Mesothelial cell of epicardium (in vitro differentiated cells): ENCODE measurements at regions not wholly inside any gene's neighbourhood (a gene's known extent, or its start where the extent isn't known, plus 50 kb on each side); places are given as distances from the start of the nearest gene placed in this dataset.

Source experiments
- DNase-seq, 2 experiments: peaks; one replicate each; pipeline ENCODE4 v3.0.0; 2021; ENCODE audit warnings: low spot score in 2 of 2; ENCODE audit not compliant: unreplicated experiment in 2 of 2
- H3K27ac Mint-ChIP-seq: 2 replicates; pipeline ENCODE4 v1.8.0; 2021; ENCODE audit warnings: mixed read lengths
- H3K27me3 Mint-ChIP-seq: 2 replicates; pipeline ENCODE4 v1.8.0; 2021; ENCODE audit warnings: low read depth, mixed read lengths
- H3K36me3 Mint-ChIP-seq: 2 replicates; pipeline ENCODE4 v1.8.0; 2021; ENCODE audit warnings: mixed read lengths
- H3K4me1 Mint-ChIP-seq: 2 replicates; pipeline ENCODE4 v1.8.0; 2021; ENCODE audit warnings: mixed read lengths
- H3K4me3 Mint-ChIP-seq: 2 replicates; pipeline ENCODE4 v1.8.0; 2021; ENCODE audit warnings: mild to moderate bottlenecking, moderate library complexity, mixed read lengths
- H3K9me3 Mint-ChIP-seq: 2 replicates; pipeline ENCODE4 v1.8.0; 2021; ENCODE audit warnings: mixed read lengths
- CTCF ChIP-seq: fragments of 200-600 bp; sonication (generic); IDR thresholded peaks from one replicate; pipeline ENCODE4 v1.5.0; 2021; ENCODE audit warnings: antibody characterized with exemption; ENCODE audit not compliant: unreplicated experiment

GRCh38 chr16:9539346-9539745 lies 447.9 kb downstream of the HAPSTR1 start:
- Mint-ChIP-seq H3K27me3 (no peaks in the 10 kb centered on the region), H3K27ac (no peak overlapping the region), H3K4me1 (peaks cover 2% of the 10 kb centered on the region), H3K4me3 (no peak overlapping the region), H3K36me3 (no peaks in the 10 kb centered on the region), H3K9me3 (peaks cover 9% of the 10 kb centered on the region)
- DNase-seq, result no peak
- TF ChIP-seq CTCF, result no peak

GRCh38 chr16:9541723-9542122 lies 450.3 kb downstream of the HAPSTR1 start:
- TF ChIP-seq CTCF, result no peak
- Mint-ChIP-seq H3K4me1 (peaks cover 7% of the 10 kb centered on the region), H3K4me3 (no peak overlapping the region), H3K9me3 (peaks cover 4% of the 10 kb centered on the region), H3K36me3 (no peaks in the 10 kb centered on the region), H3K27me3 (no peaks in the 10 kb centered on the region), H3K27ac (no peak overlapping the region)
- DNase-seq, result no peak

GRCh38 chr16:9542165-9542755 lies 450.8 kb downstream of the HAPSTR1 start:
- DNase-seq, result no peak
- Mint-ChIP-seq H3K4me1 (peaks cover 7% of the 10 kb centered on the region), H3K36me3 (no peaks in the 10 kb centered on the region), H3K27ac (no peak overlapping the region), H3K4me3 (no peak overlapping the region), H3K9me3 (peaks cover 4% of the 10 kb centered on the region), H3K27me3 (no peaks in the 10 kb centered on the region)
- no peak for TF ChIP-seq CTCF

GRCh38 chr16:9545522-9546437 lies 454.3 kb downstream of the HAPSTR1 start:
- Mint-ChIP-seq H3K27ac (no peak overlapping the region), H3K9me3 (no peaks in the 10 kb centered on the region), H3K36me3 (no peaks in the 10 kb centered on the region), H3K27me3 (no peaks in the 10 kb centered on the region), H3K4me1 (peaks cover 4% of the 10 kb centered on the region), H3K4me3 (no peak overlapping the region)
- no peak for TF ChIP-seq CTCF
- no peak for DNase-seq

- H3K4me3 Mint-ChIP-seq, result no peak overlapping the region
- H3K36me3 Mint-ChIP-seq, result no peaks in the 10 kb centered on the region
- H3K27me3 Mint-ChIP-seq, result no peaks in the 10 kb centered on the region
- TF ChIP-seq CTCF, result no peak
- H3K27ac Mint-ChIP-seq, result no peak overlapping the region
- peaks cover 3% of the 10 kb centered on the region for H3K9me3 Mint-ChIP-seq
- H3K4me1 Mint-ChIP-seq, result peaks cover 4% of the 10 kb centered on the region
- no peak for DNase-seq
These were observed 455.0 kb downstream of the HAPSTR1 start for GRCh38 chr16:9546438-9546786.
